Prostate gland (tissue), 2 donors: ENCODE measurements at regions not wholly inside any gene's neighbourhood (a gene's known extent, or its start where the extent isn't known, plus 50 kb on each side); places are given as distances from the start of the nearest gene placed in this dataset.

Experiments used
- DNase-seq: peaks from one replicate; pipeline ENCODE4 v3.0.0-alpha.2; 2019; ENCODE audit warnings: low spot score
- H3K27ac ChIP-seq, 2 donors: fragments of 200-600 bp; sonication (generic); 2 replicates each; pipeline ENCODE4 v1.5.1; 2017 to 2019
- H3K27me3 ChIP-seq: fragments of 200-600 bp; sonication (generic); replicated peaks from 2 replicates; pipeline ENCODE4 v1.5.1; 2019; ENCODE audit not compliant: insufficient read depth
- H3K36me3 ChIP-seq, 2 donors: fragments of 200-600 bp; sonication (generic); 1 replicate in 1 of 2; 2 replicates in 1 of 2; pipeline versions ENCODE4 v1.5.1 to v1.8.1; 2017 to 2019
- H3K4me1 ChIP-seq: fragments of 200-600 bp; sonication (generic); replicated peaks from 2 replicates; pipeline ENCODE4 v1.5.1; 2019
- H3K4me3 ChIP-seq, 2 donors: fragments of 200-600 bp; sonication (generic); 2 replicates each; pipeline ENCODE4 v1.5.1; 2017 to 2019
- H3K9me3 ChIP-seq: fragments of 200-600 bp; sonication (generic); 2 replicates; pipeline ENCODE4 v1.5.1; 2017
- CTCF ChIP-seq, 4 experiments: fragments of 200-600 bp in 2 of 4; fragments of 450-650 bp in 2 of 4; sonication (generic) in 2 of 4; IDR thresholded peaks; 1 replicate in 3 of 4; 2 replicates in 1 of 4; pipeline ENCODE4 v1.5.1; 2016 to 2019; ENCODE audit warnings: antibody characterized with exemption in 4 of 4, mild to moderate bottlenecking in 2 of 4, moderate library complexity in 2 of 4
- POLR2A ChIP-seq: fragments of 450-650 bp; IDR thresholded peaks from one replicate; pipeline ENCODE4 v1.6.1; 2016; ENCODE audit warnings: antibody characterized with exemption, mild to moderate bottlenecking
- POLR2AphosphoS5 ChIP-seq: sonication (generic); formaldehyde crosslinking; IDR thresholded peaks from one replicate; pipeline ENCODE4 v1.6.1; 2017; ENCODE audit warnings: antibody characterized with exemption
- WGBS: methylation state at CpG from one replicate; pipeline ENCODE4 v1.1.5; 2018; 5-methylcytosine and 5-hydroxymethylcytosine counted together
- intact Hi-C: fragments of 100-400 bp; cut with DNase I; formaldehyde crosslinking; loops from one replicate; pipeline ENCODE4 v1.14.2; 2022

- Histone ChIP-seq H3K27me3 (no peaks in the 10 kb centered on the region), H3K4me1 (no peaks in the 10 kb centered on the region), H3K4me3 (no peak overlapping the region), H3K9me3 (no peaks in the 10 kb centered on the region), H3K36me3 (no peaks in the 10 kb centered on the region), H3K27ac (no peak overlapping the region)
- DNase-seq: no peak
- no peak for TF ChIP-seq POLR2A
- TF ChIP-seq POLR2AphosphoS5: no peak
- TF ChIP-seq CTCF (IDR thresholded peaks at IDR 0.05): no peak
- intact Hi-C loops: no loop called here
- 60% methylated on average over 5 of the region's 5 CpGs for WGBS
These were observed 161.8 kb upstream of the MEF2C start for GRCh38 chr5:89044674-89045200.

GRCh38 chr5:89043676-89044075, 160.7 kb upstream of the MEF2C start:
- H3K4me1 ChIP-seq: no peaks in the 10 kb centered on the region
- intact Hi-C loops: no loop called here
- no peak for TF ChIP-seq POLR2A
- TF ChIP-seq CTCF (IDR thresholded peaks at IDR 0.05): no peak
- TF ChIP-seq POLR2AphosphoS5: no peak
- WGBS: 34% methylated on average over 1 of the region's 1 CpG
- no peak overlapping the region for H3K27ac ChIP-seq
- no peaks in the 10 kb centered on the region for H3K36me3 ChIP-seq
- no peak overlapping the region for H3K4me3 ChIP-seq
- no peaks in the 10 kb centered on the region for H3K9me3 ChIP-seq
- no peak for DNase-seq
- H3K27me3 ChIP-seq: no peaks in the 10 kb centered on the region

- Histone ChIP-seq H3K4me1 (no peaks in the 10 kb centered on the region), H3K9me3 (no peaks in the 10 kb centered on the region), H3K36me3 (no peaks in the 10 kb centered on the region), H3K27ac (no peak overlapping the region), H3K4me3 (no peak overlapping the region), H3K27me3 (no peaks in the 10 kb centered on the region)
- DNase-seq: no peak
- WGBS: 60% methylated on average over 2 of the region's 2 CpGs
- intact Hi-C loops: no loop called here
- TF ChIP-seq POLR2AphosphoS5 (no peak), POLR2A (no peak), CTCF (IDR thresholded peaks at IDR 0.05) (no peak)
These were observed 159.8 kb upstream of the MEF2C start for GRCh38 chr5:89042746-89043145.

GRCh38 chr5:89041976-89042375, 159.0 kb upstream of the MEF2C start:
- 92% methylated on average over 3 of the region's 3 CpGs for WGBS
- Histone ChIP-seq H3K9me3 (no peaks in the 10 kb centered on the region), H3K36me3 (no peaks in the 10 kb centered on the region), H3K27me3 (no peaks in the 10 kb centered on the region), H3K27ac (no peak overlapping the region), H3K4me1 (no peaks in the 10 kb centered on the region), H3K4me3 (no peak overlapping the region)
- TF ChIP-seq POLR2A (no peak), CTCF (IDR thresholded peaks at IDR 0.05) (no peak), POLR2AphosphoS5 (no peak)
- DNase-seq: no peak
- intact Hi-C loops: no loop called here

- intact Hi-C loops: no loop called here
- WGBS: 79% methylated on average over 3 of the region's 3 CpGs
These were observed 158.3 kb upstream of the MEF2C start for GRCh38 chr5:89041249-89041779.

More at GRCh38 chr5:89041249-89041779, 158.3 kb upstream of the MEF2C start:
- no peaks in the 10 kb centered on the region for H3K9me3 ChIP-seq
- no peak for DNase-seq
- H3K27me3 ChIP-seq: no peaks in the 10 kb centered on the region
- H3K4me3 ChIP-seq: no peak overlapping the region
- H3K4me1 ChIP-seq: no peaks in the 10 kb centered on the region
- H3K27ac ChIP-seq: no peak overlapping the region
- H3K36me3 ChIP-seq: no peaks in the 10 kb centered on the region
- TF ChIP-seq POLR2AphosphoS5 (no peak), POLR2A (no peak), CTCF (IDR thresholded peaks at IDR 0.05) (no peak)
